Medulla oblongata (tissue), 1 donor: ENCODE measurements at regions not wholly inside any gene's neighbourhood (a gene's known extent, or its start where the extent isn't known, plus 50 kb on each side); places are given as distances from the start of the nearest gene placed in this dataset.
"Not testable (repeated sequence)": the region's sequence is repeated elsewhere in the genome, so short reads cannot be mapped to it uniquely, and the experiment has no call there.

Experiments
- DNase-seq: peaks from one replicate; pipeline ENCODE4 v3.0.0-alpha.2; 2015; ENCODE audit errors: extremely low spot score

GRCh38 chr5:173429489-173430150 lies 101.4 kb upstream of the STC2 start:
- no peak for DNase-seq

- no peak for DNase-seq
Observed at GRCh38 chr5:173423452-173424117, 95.4 kb upstream of the STC2 start.

- DNase-seq = peak; percentile 52
Observed at GRCh38 chr5:173420108-173420507, 91.9 kb upstream of the STC2 start.

GRCh38 chr5:173413471-173413982 lies 85.3 kb upstream of the STC2 start:
- DNase-seq = no peak

- DNase-seq = peak; percentile 70
Observed at GRCh38 chr5:173412566-173412965, 84.4 kb upstream of the STC2 start.

- DNase-seq = no peak
Observed at GRCh38 chr5:173411791-173412555, 83.8 kb upstream of the STC2 start.

GRCh38 chr5:173410459-173411233 lies 82.4 kb upstream of the STC2 start:
- DNase-seq = peak; percentile 48

- DNase-seq = no peak
Observed at GRCh38 chr5:173408946-173409345, 80.7 kb upstream of the STC2 start.

- DNase-seq = no peak
Observed at GRCh38 chr5:173399851-173400250, 71.6 kb upstream of the STC2 start.

GRCh38 chr5:173397516-173397915 lies 69.3 kb upstream of the STC2 start:
- peak; percentile 34 for DNase-seq

- DNase-seq = peak; percentile 60
Observed at GRCh38 chr5:173396311-173396993, 68.2 kb upstream of the STC2 start.

- no peak for DNase-seq
Observed at GRCh38 chr5:173395933-173396308, 67.7 kb upstream of the STC2 start.

- DNase-seq = no peak
Observed at GRCh38 chr5:173395257-173395932, 67.2 kb upstream of the STC2 start.

GRCh38 chr5:173394701-173395100 lies 66.5 kb upstream of the STC2 start:
- no peak for DNase-seq

- no peak for DNase-seq
Observed at GRCh38 chr5:173392172-173392571, 64.0 kb upstream of the STC2 start.

- DNase-seq = peak; percentile 77
Observed at GRCh38 chr5:173391031-173391430, 62.8 kb upstream of the STC2 start.

- DNase-seq = not testable (repeated sequence)
Observed at GRCh38 chr5:173387293-173387692, 59.1 kb upstream of the STC2 start.

- no peak for DNase-seq
Observed at GRCh38 chr5:173385832-173386360, 57.7 kb upstream of the STC2 start.

GRCh38 chr5:173383711-173384110 lies 55.5 kb upstream of the STC2 start:
- no peak for DNase-seq

- no peak for DNase-seq
Observed at GRCh38 chr5:173378727-173379126, 50.5 kb upstream of the STC2 start.
